ENCODE measurements at regions not wholly inside any gene's neighbourhood (a gene's known extent, or its start where the extent isn't known, plus 50 kb on each side); places are given as distances from the start of the nearest gene placed in this dataset.

- H3K27me3 ChIP-seq (replicated peaks; ENCODE audit: control insufficient read depth, insufficient read depth, low read length): no peaks in the 10 kb centered on the region
- no peaks in the 10 kb centered on the region for H3K36me3 ChIP-seq (ENCODE audit: control insufficient read depth, insufficient read depth, low read length)
- DNase-seq (ENCODE audit: extremely low read depth, insufficient read length): no peak
- no peak overlapping the region for H3K4me3 ChIP-seq (replicated peaks; ENCODE audit: low read depth, low read length)
- TF ChIP-seq CTCF (IDR thresholded peaks at IDR 0.05; ENCODE audit: insufficient read depth, low read length, poor library complexity, severe bottlenecking): no peak
These were observed 284.5 kb upstream of the ARGLU1 start for GRCh38 chr13:106852436-106852835.

- no peak for DNase-seq (ENCODE audit: extremely low read depth, insufficient read length)
- Histone ChIP-seq H3K36me3 (ENCODE audit: control insufficient read depth, insufficient read depth, low read length) (no peaks in the 10 kb centered on the region), H3K27me3 (replicated peaks; ENCODE audit: control insufficient read depth, insufficient read depth, low read length) (no peaks in the 10 kb centered on the region), H3K4me3 (replicated peaks; ENCODE audit: low read depth, low read length) (no peak overlapping the region)
- no peak for TF ChIP-seq CTCF (IDR thresholded peaks at IDR 0.05; ENCODE audit: insufficient read depth, low read length, poor library complexity, severe bottlenecking)
These were observed 283.2 kb upstream of the ARGLU1 start for GRCh38 chr13:106850973-106851650.

- no peaks in the 10 kb centered on the region for H3K27me3 ChIP-seq (replicated peaks; ENCODE audit: control insufficient read depth, insufficient read depth, low read length)
- no peaks in the 10 kb centered on the region for H3K36me3 ChIP-seq (ENCODE audit: control insufficient read depth, insufficient read depth, low read length)
- H3K4me3 ChIP-seq (replicated peaks; ENCODE audit: low read depth, low read length): no peak overlapping the region
- no peak for DNase-seq (ENCODE audit: extremely low read depth, insufficient read length)
- TF ChIP-seq CTCF (IDR thresholded peaks at IDR 0.05; ENCODE audit: insufficient read depth, low read length, poor library complexity, severe bottlenecking): no peak
These were observed 278.9 kb upstream of the ARGLU1 start for GRCh38 chr13:106846571-106847448.

GRCh38 chr13:106836186-106836802 lies 268.4 kb upstream of the ARGLU1 start:
- Histone ChIP-seq H3K36me3 (ENCODE audit: control insufficient read depth, insufficient read depth, low read length) (no peaks in the 10 kb centered on the region), H3K27me3 (replicated peaks; ENCODE audit: control insufficient read depth, insufficient read depth, low read length) (no peaks in the 10 kb centered on the region), H3K4me3 (replicated peaks; ENCODE audit: low read depth, low read length) (no peak overlapping the region)
- DNase-seq (ENCODE audit: extremely low read depth, insufficient read length): no peak
- no peak for TF ChIP-seq CTCF (IDR thresholded peaks at IDR 0.05; ENCODE audit: insufficient read depth, low read length, poor library complexity, severe bottlenecking)

- H3K27me3 ChIP-seq (replicated peaks; ENCODE audit: control insufficient read depth, insufficient read depth, low read length): no peaks in the 10 kb centered on the region
- no peak for TF ChIP-seq CTCF (IDR thresholded peaks at IDR 0.05; ENCODE audit: insufficient read depth, low read length, poor library complexity, severe bottlenecking)
- H3K4me3 ChIP-seq (replicated peaks; ENCODE audit: low read depth, low read length): no peak overlapping the region
- H3K36me3 ChIP-seq (ENCODE audit: control insufficient read depth, insufficient read depth, low read length): no peaks in the 10 kb centered on the region
- no peak for DNase-seq (ENCODE audit: extremely low read depth, insufficient read length)
These were observed 267.5 kb upstream of the ARGLU1 start for GRCh38 chr13:106835477-106835876.
